MM.1S (cell line): ENCODE measurements at regions not wholly inside any gene's neighbourhood (a gene's known extent, or its start where the extent isn't known, plus 50 kb on each side); places are given as distances from the start of the nearest gene placed in this dataset.
A peak's percentile ranks its signal among the peaks of the same experiment; 100 is the strongest.

Experiments used
- DNase-seq: peaks from one replicate; pipeline ENCODE4 v3.0.0-alpha.2; 2015
- H2AFZ ChIP-seq: fragments of 300-600 bp; sonication (generic); 2 replicates; pipeline ENCODE4 v1.6.0; 2016; ENCODE audit warnings: antibody characterized with exemption, low read length
- H3F3A ChIP-seq: fragments of 300-600 bp; sonication (generic); 2 replicates; pipeline ENCODE4 v1.6.1; 2016; ENCODE audit warnings: mild to moderate bottlenecking, antibody characterized with exemption, low read length, moderate library complexity, mixed read lengths; ENCODE audit not compliant: insufficient read depth
- H3K27ac ChIP-seq: fragments of 300-600 bp; sonication (generic); 2 replicates; pipeline ENCODE4 v1.5.1; 2016; ENCODE audit warnings: mild to moderate bottlenecking, low read length
- H3K27me3 ChIP-seq: fragments of 300-600 bp; sonication (generic); replicated peaks from 2 replicates; pipeline ENCODE4 v1.6.0; 2016; ENCODE audit warnings: low read length; ENCODE audit not compliant: insufficient read depth
- H3K36me3 ChIP-seq: fragments of 300-600 bp; sonication (generic); replicated peaks from 2 replicates; pipeline ENCODE4 v1.6.1; 2016; ENCODE audit warnings: mild to moderate bottlenecking, low read length, mixed read lengths; ENCODE audit not compliant: insufficient read depth
- H3K4me1 ChIP-seq: fragments of 300-600 bp; sonication (generic); 2 replicates; pipeline ENCODE4 v1.6.1; 2016; ENCODE audit warnings: low read length, mixed read lengths
- H3K4me2 ChIP-seq: fragments of 300-600 bp; sonication (generic); 2 replicates; pipeline ENCODE4 v1.6.0; 2016; ENCODE audit warnings: low read depth, low read length
- H3K4me3 ChIP-seq: fragments of 300-600 bp; sonication (generic); 2 replicates; pipeline ENCODE4 v1.5.1; 2016; ENCODE audit warnings: low read length, mixed read lengths
- H3K79me2 ChIP-seq: fragments of 300-600 bp; sonication (generic); 2 replicates; pipeline ENCODE4 v1.6.1; 2016; ENCODE audit warnings: mixed run types, low read length, mixed read lengths
- H3K9ac ChIP-seq: fragments of 300-600 bp; sonication (generic); 2 replicates; pipeline ENCODE4 v1.6.1; 2016; ENCODE audit warnings: low read length, mixed read lengths
- H3K9me2 ChIP-seq: fragments of 300-600 bp; sonication (generic); replicated peaks from 2 replicates; pipeline ENCODE4 v1.6.1; 2016; ENCODE audit warnings: mild to moderate bottlenecking, low read length, mixed read lengths; ENCODE audit not compliant: insufficient read depth
- H3K9me3 ChIP-seq: fragments of 300-600 bp; sonication (generic); replicated peaks from 2 replicates; pipeline ENCODE4 v1.6.1; 2016; ENCODE audit warnings: mild to moderate bottlenecking, low read length, mixed read lengths; ENCODE audit not compliant: insufficient read depth
- H4K20me1 ChIP-seq: fragments of 300-600 bp; sonication (generic); 2 replicates; pipeline ENCODE4 v1.6.1; 2016; ENCODE audit warnings: mild to moderate bottlenecking, low read length, moderate library complexity, mixed read lengths; ENCODE audit not compliant: insufficient read depth
- CTCF ChIP-seq: fragments of 300-600 bp; sonication (generic); IDR thresholded peaks from 2 replicates; pipeline ENCODE4 v1.5.1; 2016; ENCODE audit warnings: antibody characterized with exemption, low read length, mixed read lengths
- EZH2 ChIP-seq: fragments of 300-600 bp; sonication (generic); optimal IDR thresholded peaks from 2 replicates; pipeline ENCODE3; 2017; ENCODE audit warnings: low read depth, mild to moderate bottlenecking, antibody characterized with exemption, low read length, mixed read lengths
- EZH2phosphoT487 ChIP-seq: fragments of 300-600 bp; sonication (generic); IDR thresholded peaks from 2 replicates; pipeline ENCODE4 v1.6.1; 2018; ENCODE audit warnings: antibody characterized with exemption, low read length

DNA sequence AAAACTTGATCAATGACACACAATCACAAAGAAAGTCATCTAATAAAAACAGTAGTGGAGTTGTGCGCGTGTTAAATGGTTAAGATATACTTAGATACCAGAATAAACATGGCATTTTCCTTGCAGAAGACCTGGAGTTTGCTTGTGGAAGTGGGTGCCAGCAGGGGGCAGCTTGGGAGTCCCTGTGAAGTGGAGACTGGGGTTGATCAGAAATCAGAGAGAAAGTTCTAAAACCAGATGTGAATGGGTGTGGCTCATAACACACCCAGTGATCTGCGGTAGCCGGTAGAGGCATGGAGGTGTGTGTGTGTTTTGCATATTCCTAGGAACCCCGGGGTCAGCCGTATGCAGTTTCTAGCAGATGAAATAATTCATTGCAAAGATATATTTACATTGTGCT lies 300.1 kb upstream of the TRIB2 start:
- Histone ChIP-seq H3K79me2 (no peaks in the 10 kb centered on the region), H3F3A (peaks cover 14% of the 10 kb centered on the region), H3K27ac (no peak overlapping the region), H3K4me1 (peaks cover 9% of the 10 kb centered on the region), H3K27me3 (no peaks in the 10 kb centered on the region), H3K4me2 (no peak overlapping the region), H3K9me3 (no peaks in the 10 kb centered on the region), H2AFZ (no peak overlapping the region), H3K9me2 (no peaks in the 10 kb centered on the region), H3K9ac (no peak overlapping the region), H3K4me3 (no peak overlapping the region), H4K20me1 (no peaks in the 10 kb centered on the region), H3K36me3 (no peaks in the 10 kb centered on the region)
- no peak for TF ChIP-seq EZH2phosphoT487
- peak; percentile 19; the same call in 1 of the 2 replicates for TF ChIP-seq CTCF
- DNase-seq: no peak

DNA sequence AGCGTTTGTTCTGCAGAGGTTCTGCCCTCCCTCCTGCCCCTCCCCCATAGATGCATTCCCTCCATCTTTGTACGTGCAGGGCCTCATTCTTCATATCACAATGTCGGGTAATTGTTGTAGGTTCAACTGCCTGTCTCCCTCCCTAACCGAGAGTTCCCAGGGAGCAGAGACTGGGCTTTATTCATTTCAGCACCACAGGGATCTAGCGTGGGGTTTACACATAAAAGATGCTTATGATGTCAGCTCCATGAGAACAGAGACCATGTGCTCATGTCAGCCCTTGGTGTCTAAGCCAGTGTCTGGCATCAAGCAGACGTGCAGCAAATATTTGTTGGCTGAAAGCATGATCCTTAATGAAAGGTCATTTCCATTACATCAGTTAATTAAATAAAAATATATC lies 298.9 kb upstream of the TRIB2 start:
- no peak overlapping the region for H2AFZ ChIP-seq

GRCh38 chr2:12419803-12420202 lies 296.9 kb upstream of the TRIB2 start:
- Histone ChIP-seq H4K20me1 (no peaks in the 10 kb centered on the region), H3K27ac (no peak overlapping the region), H3K4me1 (no peaks in the 10 kb centered on the region), H3K36me3 (no peaks in the 10 kb centered on the region), H3K4me2 (no peak overlapping the region), H3K9ac (no peak overlapping the region), H3K4me3 (no peak overlapping the region), H2AFZ (no peak overlapping the region), H3K27me3 (no peaks in the 10 kb centered on the region), H3K9me3 (no peaks in the 10 kb centered on the region), H3F3A (no peaks in the 10 kb centered on the region), H3K79me2 (no peaks in the 10 kb centered on the region), H3K9me2 (no peaks in the 10 kb centered on the region)
- DNase-seq: no peak
- TF ChIP-seq EZH2 (no peak), EZH2phosphoT487 (no peak), CTCF (no peak)

More for the DNA sequence above, 298.9 kb upstream of the TRIB2 start:
- no peaks in the 10 kb centered on the region for H3K79me2 ChIP-seq
- no peaks in the 10 kb centered on the region for H3K27me3 ChIP-seq
- no peak overlapping the region for H3K27ac ChIP-seq
- no peaks in the 10 kb centered on the region for H3K36me3 ChIP-seq
- DNase-seq: no peak
- TF ChIP-seq EZH2phosphoT487: no peak
- TF ChIP-seq EZH2: no peak
- TF ChIP-seq CTCF: no peak
- peaks cover 8% of the 10 kb centered on the region for H3F3A ChIP-seq
- no peaks in the 10 kb centered on the region for H4K20me1 ChIP-seq
- no peak overlapping the region for H3K4me2 ChIP-seq
- no peaks in the 10 kb centered on the region for H3K9me3 ChIP-seq
- peaks cover 3% of the 10 kb centered on the region; the same call in 1 of the 2 replicates for H3K4me1 ChIP-seq
- no peak overlapping the region for H3K9ac ChIP-seq
- H3K9me2 ChIP-seq: no peaks in the 10 kb centered on the region
- H3K4me3 ChIP-seq: no peak overlapping the region
